Activated effector memory CD4-positive, alpha-beta T cell treated with anti-CD3 and anti-CD28 coated beads, Interleukin-2, amount 50 U/mL, for 16 hours (primary cell): ENCODE measurements at regions not wholly inside any gene's neighbourhood (a gene's known extent, or its start where the extent isn't known, plus 50 kb on each side); places are given as distances from the start of the nearest gene placed in this dataset.
"Not testable (repeated sequence)": the region's sequence is repeated elsewhere in the genome, so short reads cannot be mapped to it uniquely, and the experiment has no call there.

ENCODE experiments used
- DNase-seq: peaks from one replicate; pipeline ENCODE4 v3.0.0-alpha.2; 2020

DNA sequence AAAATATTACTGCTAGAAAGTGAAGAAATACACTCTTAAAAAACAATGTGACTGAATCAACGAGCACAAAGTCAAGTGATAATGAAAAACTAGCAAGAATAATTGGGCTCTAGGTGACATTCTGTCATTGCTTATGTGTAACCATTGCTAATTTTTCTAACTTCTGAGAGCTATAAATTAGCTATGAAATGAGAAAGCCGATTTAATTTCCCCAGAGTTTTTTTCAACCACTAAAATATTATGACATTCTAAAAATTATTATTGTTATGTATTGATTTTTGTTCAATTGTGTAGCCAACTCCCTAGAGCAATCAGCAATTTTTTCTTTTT lies 458.6 kb upstream of the ATXN8OS start:
- no peak for DNase-seq

DNA sequence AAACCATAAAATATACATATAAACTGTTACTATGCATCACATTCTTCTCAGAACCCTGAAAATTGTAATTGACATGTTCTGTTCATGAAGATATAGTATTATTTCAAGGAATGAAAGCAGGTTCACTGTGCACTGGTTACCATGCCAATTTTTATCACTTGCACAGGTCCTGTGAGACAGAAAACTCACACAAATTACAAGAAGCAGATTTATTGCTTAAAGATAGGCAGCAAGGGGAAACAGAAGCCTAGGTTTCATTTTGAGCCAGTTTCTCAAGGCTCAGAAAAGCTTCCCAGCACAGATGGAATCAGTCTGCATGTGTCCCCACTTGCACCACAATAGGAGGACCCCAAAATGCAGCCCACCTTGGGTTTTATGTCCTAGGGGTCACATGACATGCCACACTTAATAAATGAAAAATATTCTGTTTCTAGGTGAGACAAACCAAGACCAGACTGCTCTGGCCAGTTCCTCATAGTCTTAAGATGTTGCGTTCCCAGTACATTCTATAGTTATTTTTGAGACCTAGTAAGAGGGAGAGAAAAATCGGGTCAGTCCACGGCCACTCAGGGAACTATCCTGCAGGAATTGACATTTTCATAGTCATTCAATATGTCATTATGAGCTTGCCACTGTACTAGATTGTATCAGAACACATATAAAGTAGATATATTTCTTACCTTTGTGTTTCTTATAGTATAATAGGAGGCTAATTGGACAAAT lies 459.1 kb upstream of the ATXN8OS start:
- no peak for DNase-seq

DNA sequence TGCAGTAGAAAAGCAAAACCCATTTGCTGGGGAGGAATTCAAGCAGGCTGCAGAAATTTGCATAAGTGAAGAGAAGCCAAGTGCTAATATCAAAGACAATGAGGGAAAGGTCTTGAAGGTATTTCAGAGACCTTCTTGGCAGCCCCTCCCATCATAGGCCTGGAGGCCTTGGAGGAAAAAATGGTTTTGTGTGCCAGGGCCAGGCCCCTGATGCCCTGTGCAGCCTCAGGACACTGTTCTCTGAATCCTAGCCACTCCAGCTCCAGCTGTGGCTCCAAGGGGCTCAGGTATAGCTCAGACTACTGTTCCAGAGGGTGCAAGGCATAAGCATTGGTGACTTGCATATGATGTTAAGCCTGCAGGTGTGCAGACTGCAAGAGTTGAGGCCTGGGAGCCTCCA lies 463.2 kb upstream of the ATXN8OS start:
- DNase-seq = no peak

DNA sequence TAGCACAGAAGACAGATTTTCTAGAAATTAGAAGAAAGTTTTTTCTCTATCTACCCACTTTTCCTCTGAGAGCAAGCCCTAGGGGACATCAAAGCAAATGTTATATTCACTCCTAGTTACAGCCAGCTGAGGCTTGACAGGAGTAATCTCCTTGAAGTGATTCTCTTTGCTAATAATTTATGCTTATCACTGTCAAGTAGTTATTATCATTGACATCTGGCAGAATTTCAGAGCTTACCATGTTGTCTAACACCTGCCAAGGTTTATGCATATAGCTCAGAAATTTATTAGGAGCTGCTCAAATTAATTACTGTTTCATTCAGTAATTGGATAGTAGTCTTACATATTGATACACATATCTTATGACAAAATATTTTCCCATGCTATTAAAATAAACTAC lies 465.9 kb upstream of the ATXN8OS start:
- no peak for DNase-seq

DNA sequence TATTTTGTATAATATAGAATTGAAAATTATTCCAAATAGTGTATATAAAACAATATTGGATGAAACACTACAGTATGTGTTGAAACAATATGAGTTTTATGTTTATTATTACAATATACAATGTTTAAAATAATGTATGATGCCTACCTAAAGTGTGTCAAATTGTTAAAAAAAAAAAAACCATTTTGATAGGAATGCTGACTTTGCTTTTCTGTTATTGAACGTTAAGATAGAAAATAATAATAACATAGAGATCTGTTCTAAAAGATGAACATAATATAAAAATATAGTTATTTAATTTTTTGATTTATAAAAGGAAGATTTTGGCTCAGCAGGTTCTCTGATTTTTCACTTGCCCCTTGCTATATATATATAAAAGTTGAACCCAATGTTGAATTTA lies 474.6 kb upstream of the ATXN8OS start:
- no peak for DNase-seq

DNA sequence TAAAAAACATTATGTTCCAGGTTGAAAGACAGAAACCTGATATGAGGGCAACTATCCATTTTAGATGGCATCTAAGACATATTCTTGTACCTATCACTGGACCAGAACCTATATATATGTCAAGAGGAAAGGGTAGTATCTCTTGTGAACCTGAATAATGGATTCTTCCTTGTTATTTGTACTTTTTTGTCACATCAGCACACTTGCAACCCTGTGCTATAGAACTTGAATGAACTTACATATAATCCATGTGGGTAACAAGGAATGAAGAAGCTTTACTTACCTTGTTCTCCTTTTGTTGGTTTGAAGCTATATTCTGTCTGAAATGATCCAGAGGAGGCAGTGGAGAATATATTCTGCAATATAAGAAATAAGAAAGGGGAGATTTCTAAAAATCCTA lies 483.7 kb upstream of the ATXN8OS start:
- DNase-seq = no peak

DNA sequence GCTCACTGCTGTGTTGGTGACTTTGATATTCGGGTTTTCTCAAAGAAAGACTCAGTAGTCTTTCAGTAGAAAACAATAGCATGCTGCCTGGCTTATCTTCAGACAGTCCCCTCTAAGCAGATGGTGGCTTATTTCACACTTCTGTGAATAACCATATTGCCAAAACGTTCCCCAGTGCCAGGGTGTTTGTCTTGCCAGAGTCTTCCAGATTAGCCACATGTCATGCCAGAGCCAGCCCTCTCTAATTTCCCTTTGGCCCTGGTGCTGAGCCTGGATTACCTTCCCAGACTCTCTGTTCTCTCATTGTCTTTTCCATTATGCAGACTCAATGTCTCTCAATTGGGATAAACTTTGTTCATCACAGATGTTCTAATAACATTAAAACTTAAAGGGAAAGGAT lies 488.0 kb upstream of the ATXN8OS start:
- DNase-seq = no peak

DNA sequence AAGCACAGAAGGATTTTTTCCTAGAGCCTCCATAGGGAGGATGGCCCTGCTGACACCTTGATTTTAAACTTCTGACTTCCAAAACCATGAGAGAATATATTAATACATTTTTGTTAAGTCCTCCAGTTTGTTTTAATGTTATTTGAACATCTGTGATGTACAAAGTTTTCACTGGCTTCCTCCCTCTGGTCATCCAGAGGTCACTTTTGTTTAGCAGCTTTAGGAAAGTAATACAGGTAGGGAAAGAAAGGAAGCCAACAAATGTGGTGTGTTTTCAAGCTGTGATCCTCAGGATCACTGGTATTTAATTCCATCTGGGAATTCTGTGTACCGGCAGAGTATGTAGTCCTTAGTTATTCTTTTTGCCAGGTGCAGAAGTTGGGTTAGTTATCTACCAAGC lies 488.8 kb upstream of the ATXN8OS start:
- DNase-seq = no peak

DNA sequence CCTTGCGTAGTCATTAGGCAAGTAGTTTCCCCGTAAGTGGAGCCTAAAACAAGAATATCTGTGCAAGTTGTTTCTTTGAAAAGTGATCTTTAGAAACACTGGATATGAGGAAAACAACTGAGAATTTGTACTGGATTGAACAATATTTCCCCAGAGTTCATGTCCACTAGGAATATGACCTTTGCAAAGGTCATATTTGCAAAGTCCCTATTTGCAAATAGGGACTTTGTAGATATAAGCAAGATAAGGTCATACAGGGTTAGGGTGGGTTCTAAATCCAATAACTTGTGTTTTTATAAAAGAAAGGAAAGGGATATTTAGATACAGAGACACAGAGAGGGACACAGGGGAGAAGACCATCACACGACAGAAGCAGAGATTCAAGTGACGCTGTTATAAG lies 489.2 kb upstream of the ATXN8OS start:
- DNase-seq = no peak

DNA sequence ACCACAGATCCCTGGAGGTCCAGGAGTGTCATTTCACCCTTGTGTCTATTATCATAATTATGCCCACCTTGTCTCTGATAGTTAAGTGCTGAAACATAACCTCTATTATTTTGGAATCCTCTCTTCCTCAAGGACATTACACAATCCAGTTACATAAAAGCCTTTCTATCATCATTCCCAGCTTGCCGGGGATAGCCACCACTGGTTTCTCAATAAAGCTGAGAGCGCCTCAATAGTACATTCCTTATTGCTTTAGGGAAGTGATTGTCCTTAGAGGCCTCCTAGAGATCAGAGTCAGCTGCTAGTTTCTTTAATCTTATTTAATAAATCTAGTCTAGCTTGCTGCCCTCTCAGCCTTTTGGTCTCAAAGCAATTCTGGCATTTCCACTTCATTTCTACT lies 490.0 kb upstream of the ATXN8OS start:
- DNase-seq = no peak

DNA sequence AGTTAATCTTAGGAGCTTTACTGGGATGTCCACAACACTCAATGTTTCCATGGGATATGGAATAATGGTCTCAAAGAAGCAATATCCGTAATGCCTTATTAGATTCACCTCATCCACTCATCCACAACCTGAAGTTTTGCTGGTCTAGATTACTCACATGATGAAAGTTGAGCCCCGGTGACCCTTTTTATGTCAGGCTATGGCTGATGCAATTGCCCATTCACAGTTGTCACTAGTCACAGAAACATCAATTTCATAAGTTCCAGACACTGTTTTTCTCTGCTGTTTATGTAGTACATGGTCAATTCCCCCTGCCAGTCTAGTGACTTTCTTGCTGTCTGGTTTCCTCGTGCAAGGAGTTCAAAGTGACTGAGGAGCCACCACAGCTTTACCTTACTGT lies 491.2 kb upstream of the ATXN8OS start:
- DNase-seq = no peak

DNA sequence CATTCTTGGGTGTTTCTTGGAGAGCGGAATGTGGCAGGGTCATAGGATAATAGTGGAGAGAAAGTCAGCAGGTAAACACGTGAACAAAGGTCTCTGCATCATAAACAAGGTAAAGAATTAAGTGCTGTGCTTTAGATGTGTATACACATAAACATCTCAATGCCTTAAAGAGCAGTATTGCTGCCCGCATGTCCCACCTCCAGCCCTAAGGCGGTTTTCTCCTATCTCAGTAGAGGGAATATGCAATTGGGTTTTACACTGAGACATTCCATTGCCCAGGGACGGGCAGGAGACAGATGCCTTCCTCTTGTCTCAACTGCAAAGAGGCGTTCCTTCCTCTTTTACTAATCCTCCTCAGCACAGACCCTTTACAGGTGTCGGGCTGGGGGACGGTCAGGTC lies 492.6 kb upstream of the ATXN8OS start:
- not testable (repeated sequence) for DNase-seq

DNA sequence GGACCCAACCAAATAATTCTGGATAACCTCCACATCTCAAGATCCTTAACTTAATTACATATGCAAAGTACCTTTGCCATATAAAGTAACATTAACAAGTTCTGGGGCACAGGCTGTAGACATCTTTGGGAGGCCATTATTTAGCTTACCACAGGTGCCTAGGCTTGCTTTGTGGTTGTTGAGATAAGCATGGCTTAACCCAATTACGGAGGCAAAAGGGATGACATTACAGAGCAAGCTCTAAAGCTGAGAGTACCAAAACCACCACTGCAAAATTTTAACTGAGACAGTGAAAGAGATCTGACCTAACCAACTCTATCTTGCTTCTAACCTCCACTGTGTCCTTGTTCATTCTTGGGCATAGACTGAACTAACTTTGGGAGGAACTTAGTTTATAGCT lies 502.9 kb upstream of the ATXN8OS start:
- no peak for DNase-seq

DNA sequence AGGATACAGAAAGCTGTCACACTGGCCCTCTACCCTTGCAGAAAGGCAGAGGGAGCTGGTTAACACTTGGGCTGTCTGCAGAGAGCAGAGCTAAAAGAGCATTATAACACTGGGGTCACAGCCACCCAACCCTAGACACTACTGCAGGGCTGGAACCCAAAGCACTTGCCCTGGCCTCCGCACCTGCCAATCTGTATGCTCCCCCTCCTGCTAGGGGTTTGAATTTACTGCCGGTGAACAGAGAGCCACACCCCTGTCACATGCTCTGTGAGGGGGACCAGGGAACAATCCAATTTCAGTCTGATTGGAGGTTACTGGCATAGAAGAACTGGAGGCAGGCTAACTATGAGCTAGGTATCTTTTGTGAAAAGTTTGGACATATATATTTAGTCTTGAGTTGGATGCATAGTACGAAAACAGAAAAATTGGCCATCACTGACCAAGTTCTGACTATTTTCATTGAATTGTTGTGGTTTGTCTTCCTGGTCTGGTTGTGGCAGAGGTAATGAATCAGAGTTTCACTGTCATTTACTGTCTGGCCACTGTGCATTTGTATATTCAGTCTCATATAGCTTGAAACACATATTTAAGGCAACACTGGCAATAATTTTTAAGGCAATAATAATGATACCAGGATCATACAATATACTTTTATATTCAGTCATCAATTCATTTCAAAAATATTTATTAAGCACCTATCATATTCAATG lies 504.3 kb upstream of the ATXN8OS start:
- no peak for DNase-seq

DNA sequence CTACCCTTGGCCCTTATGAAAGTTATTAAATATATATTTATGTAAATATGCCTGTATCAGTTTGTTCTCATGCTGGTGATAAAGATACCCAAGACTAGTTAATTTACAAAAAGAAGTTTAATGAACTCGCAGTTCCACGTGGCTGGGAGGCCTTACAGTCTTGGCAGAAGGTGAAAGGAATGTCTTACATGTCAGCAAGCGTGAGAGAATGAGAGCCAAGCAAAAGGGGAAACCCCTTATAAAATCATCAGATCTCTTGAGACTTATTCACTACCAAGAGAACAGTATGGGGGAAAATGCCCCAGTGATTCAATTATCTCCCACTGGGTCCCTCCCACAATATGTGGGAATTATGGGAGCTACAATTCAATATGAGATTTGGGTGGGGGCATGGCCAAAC lies 506.0 kb upstream of the ATXN8OS start:
- no peak for DNase-seq

DNA sequence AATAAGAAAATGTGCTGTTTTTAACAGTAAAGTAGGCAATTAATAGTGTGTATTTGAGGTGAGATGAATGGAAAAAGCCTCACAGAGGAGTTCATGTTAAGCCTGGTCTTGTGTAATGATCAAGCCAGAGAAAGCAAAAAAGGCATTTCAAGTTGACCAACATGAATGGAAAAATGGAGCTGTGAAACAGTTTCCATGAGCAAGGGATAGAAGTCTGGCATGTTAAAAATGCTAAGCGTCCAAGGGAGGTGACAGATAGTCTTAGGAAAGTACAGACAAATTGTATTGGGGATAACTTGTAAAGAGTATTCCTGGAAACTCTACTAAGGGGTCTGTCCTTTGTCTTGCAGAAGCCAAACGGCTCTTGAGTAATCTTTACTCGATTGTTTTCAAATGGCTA lies 506.8 kb upstream of the ATXN8OS start:
- no peak for DNase-seq

DNA sequence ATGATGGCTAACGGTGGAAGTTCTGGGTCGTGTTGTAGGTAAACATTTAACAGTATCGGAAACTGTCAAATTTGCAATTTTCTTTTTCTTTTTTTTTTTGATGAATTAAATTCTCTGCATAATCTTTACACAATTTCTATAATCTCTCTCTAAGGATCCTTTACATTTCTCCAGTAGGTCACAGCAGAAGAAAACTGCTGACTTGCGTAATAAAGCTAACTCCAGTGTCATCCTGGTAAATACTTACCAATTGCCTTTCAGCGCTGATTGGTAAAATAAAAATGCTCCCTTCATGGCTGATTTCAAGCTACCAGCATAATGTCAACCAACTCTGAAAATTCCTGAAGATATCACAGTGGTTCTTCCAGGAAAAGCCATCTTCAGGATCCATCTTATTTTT lies 510.5 kb upstream of the ATXN8OS start:
- DNase-seq = no peak

DNA sequence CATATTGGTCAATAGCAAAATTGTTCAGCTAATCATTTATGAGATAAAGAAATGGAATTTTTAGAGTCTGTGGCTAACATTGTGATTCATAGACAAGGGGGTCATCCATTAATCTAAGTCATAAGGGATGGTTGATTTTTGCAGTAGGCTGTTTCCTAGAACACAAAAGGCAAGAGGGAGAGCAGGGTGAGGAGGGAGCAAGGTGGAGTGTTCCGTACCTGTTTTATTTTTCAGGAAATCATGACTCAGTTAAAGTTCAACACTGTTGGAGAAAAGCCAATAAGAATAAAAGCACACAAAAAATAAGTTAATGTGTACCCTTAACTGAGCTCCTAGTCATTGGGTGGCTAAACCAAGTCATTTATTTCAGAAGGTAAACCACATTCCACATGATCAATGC lies 512.4 kb upstream of the ATXN8OS start:
- DNase-seq = no peak

DNA sequence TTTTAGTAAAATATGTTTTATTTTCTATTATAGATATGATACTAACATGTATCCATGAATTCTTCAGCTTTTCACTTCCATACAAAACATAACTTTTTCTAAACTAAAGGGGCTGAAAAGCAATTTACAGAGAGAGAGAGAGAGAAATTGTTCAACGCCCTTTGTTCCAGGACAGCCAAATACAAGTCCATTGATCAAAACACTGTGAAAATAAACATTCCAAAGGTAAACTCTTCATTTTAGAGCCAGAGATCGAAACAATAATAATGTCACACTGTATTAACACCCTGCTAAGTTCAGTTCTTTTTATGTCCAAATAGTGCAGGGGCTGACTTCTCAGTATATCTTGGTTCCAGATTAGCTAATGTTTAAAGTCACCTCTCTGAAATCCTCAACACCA lies 516.2 kb upstream of the ATXN8OS start:
- no peak for DNase-seq

DNA sequence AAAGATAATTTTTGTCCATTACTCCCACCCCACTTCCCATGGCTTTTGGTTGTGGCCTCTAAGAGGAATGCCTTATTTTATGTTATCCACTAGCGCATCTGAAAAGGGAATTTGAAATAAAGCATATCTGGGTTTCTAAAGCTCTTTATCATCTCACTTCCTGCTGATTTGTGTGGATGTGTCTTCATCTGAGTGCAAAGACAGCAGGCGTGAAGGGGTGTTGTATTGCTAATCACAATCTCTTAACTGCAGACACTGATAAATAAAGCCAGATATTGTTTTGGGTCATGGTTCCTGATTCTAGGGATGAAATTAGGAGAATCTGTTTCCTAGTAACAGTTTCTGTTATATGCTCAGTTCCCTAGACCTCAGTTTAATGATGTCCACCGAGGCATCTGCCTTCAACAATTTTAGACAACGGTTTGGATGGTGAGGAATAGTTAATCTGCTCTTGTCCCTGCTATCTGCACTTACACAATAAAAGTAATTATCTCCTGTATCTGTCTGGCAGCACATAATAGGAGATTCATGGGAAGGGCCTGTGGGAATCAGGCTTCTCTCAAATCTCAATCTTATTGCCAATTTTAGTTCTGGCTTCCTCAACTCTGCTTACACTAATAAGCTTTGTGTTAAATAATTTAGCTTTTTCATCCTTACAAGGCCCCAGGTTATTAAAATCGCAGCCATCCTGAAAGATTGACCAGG lies 517.9 kb upstream of the ATXN8OS start:
- DNase-seq = no peak

DNA sequence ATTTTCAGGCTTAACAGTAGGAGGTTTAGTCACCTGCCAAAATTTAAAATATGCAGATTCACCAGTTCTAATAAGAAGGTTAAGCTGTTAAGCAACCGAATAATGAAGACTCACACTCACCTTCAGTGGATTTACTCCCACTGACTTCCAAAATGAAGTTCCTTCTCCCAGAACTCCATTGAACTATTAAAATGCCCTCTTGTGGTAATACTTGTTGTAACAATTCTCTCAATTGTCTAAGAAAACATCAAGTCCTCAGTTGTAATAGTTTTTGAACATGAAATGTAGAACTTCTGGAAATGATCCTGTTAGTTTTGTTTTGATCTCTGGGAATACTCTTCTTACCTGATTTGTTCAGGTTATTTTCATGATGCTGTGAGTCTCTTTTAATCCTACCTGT lies 522.0 kb upstream of the ATXN8OS start:
- no peak for DNase-seq

DNA sequence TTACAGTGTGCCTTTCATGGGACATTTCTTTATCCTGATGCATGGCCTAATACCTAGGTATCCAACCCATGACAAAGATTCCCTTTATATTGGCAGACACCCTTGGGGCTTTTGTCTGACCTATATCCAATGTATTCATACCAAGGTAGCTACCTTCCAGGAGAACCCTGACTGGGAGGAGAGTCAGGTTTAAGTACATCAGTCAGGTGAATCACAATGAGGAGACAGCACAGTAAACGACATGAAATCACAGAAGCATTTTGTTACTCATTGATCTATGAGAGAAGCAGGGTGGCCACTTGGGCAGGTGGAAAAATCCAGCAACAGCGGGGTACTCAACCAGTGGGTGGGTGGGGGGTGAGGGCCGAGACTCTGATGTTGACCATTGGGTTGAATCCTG lies 527.4 kb upstream of the ATXN8OS start:
- DNase-seq = no peak

DNA sequence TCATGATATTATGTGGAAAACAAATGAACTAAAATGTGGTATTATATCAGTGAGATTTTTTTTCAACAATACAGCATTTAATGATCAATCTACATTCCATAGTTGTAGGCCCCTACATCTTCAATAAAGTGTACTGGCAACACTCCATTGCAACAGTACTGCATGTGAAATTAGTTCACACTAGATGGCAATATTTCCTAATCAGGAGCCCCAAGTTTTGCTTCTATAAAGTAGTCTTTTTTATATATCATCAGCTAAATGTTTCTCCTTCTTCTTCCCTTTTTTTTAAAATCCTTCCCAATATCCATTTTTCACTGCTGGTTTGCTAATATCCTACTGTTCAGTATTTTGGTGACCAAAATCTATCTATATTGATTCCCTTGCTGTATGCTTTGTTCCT lies 528.3 kb upstream of the ATXN8OS start:
- no peak for DNase-seq

DNA sequence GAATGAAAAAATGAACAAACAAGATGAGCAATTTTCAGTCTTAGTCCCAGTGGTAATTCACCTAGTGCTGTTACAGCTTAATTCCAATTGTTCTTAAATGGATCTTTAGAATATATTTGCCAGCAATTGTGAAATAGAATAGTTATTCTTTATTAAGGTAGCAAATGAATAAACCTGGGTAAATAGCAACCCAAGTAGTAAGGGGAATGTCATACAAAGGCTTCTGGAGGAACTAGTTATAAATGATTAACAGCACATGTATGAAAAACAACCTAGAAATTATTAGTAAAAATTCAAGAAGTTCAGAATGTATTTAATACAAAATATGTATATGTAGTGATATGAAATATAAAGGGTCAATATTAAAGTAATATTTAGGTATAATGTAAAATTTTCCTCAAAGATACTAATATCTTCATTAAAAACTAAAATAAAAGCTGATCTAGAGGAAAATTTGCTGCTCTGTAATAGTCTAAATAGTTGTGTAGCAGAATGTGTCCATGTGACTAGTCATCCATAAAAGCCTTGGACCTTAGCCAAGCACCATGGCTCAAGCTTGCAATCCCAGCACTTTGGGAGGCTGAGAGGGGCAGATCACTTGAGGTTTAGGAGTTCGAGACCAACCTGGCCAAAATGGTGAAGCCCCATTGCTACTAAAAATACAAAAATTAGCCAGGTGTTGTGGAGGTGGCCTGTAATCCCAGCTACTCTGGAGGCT lies 535.9 kb upstream of the ATXN8OS start:
- DNase-seq = no peak
